ENCODE measurements at regions not wholly inside any gene's neighbourhood (a gene's known extent, or its start where the extent isn't known, plus 50 kb on each side); places are given as distances from the start of the nearest gene placed in this dataset.

DNA sequence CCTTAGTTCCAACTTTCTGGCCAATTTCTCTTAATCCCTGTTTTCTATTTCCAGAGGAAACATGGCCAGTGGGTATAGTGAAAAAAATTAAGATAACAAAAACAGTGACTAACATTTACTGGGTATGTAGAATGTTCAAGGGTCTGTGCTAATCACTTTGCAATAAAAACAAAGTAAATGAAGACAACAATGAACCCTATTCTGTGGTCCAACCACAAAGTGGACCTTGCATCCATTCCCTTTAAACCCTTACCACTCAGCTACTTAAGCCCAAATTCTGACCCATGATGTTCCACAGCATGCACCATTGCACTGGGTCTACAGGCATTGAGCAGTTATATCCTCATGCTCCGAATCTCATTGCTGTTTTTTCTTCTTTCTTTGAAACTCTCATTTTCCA lies 179.9 kb upstream of the PRKCQ start:
- H3K36me3 ChIP-seq (ENCODE audit: control insufficient read depth, insufficient read depth, low read length), result no peaks in the 10 kb centered on the region
- no peaks in the 10 kb centered on the region for H3K36me3 Mint-ChIP-seq (ENCODE audit: low read depth)
- H3K27me3 ChIP-seq (ENCODE audit: control insufficient read depth, insufficient read depth, low read length, poor library complexity, severe bottlenecking), result no peaks in the 10 kb centered on the region
- no peak overlapping the region for H3K27ac ChIP-seq (ENCODE audit: low read depth, low read length)
- H3K27me3 Mint-ChIP-seq (ENCODE audit: insufficient read depth), result peaks cover 22% of the 10 kb centered on the region
- no peak for DNase-seq
- no peak overlapping the region for H3K27ac Mint-ChIP-seq
- H3K9me3 Mint-ChIP-seq, result peaks cover 11% of the 10 kb centered on the region
- no peaks in the 10 kb centered on the region for H3K4me1 ChIP-seq (ENCODE audit: control insufficient read depth, insufficient read depth, low read length)
- no peak overlapping the region for H3K4me3 Mint-ChIP-seq
- 92% methylated on average over 1 of the region's 1 CpG; no CpG with 5 or more reads in 1 of the 2 experiments for WGBS, 2 experiments (ENCODE audit: insufficient coverage in 1 of 2, insufficient read length in 1 of 2)
- no peak overlapping the region for H3K4me3 ChIP-seq (ENCODE audit: low read length)
- peaks cover 19% of the 10 kb centered on the region for H3K4me1 Mint-ChIP-seq
- H3K9me3 ChIP-seq (ENCODE audit: control insufficient read depth, low read length), result peaks cover 8% of the 10 kb centered on the region
- TF ChIP-seq, protein P1, sequence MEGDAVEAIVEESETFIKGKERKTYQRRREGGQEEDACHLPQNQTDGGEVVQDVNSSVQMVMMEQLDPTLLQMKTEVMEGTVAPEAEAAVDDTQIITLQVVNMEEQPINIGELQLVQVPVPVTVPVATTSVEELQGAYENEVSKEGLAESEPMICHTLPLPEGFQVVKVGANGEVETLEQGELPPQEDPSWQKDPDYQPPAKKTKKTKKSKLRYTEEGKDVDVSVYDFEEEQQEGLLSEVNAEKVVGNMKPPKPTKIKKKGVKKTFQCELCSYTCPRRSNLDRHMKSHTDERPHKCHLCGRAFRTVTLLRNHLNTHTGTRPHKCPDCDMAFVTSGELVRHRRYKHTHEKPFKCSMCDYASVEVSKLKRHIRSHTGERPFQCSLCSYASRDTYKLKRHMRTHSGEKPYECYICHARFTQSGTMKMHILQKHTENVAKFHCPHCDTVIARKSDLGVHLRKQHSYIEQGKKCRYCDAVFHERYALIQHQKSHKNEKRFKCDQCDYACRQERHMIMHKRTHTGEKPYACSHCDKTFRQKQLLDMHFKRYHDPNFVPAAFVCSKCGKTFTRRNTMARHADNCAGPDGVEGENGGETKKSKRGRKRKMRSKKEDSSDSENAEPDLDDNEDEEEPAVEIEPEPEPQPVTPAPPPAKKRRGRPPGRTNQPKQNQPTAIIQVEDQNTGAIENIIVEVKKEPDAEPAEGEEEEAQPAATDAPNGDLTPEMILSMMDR (conservative IDR thresholded peaks at IDR 0.05), result no peak
- no peak overlapping the region for H3K9ac ChIP-seq (ENCODE audit: extremely low read depth, low read length, poor library complexity, severe bottlenecking)

DNA sequence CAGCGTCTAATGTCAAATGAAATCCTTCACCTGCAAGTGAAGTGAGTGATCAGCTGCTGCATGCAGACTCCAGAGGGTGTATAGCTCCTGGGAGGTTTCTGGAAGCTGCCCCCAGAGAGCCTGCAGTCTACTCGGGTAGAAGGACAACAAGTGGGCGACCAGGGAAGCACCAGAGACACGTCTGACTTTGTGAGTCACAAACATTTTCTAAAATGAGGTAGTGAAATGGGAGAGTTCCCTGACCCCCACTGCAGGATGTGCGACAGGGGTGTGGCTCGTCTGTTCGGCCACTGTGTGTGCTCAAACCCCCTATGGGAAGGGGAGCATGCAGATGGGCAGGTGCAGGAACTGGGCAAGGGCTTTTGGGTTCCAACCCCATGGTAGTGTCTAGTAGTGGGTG lies 177.1 kb upstream of the PRKCQ start:
- Histone ChIP-seq H3K4me1 (ENCODE audit: control insufficient read depth, insufficient read depth, low read length) (no peaks in the 10 kb centered on the region), H3K9ac (ENCODE audit: extremely low read depth, low read length, poor library complexity, severe bottlenecking) (no peak overlapping the region), H3K4me3 (ENCODE audit: low read length) (no peak overlapping the region), H3K27me3 (ENCODE audit: control insufficient read depth, insufficient read depth, low read length, poor library complexity, severe bottlenecking) (no peaks in the 10 kb centered on the region), H3K36me3 (ENCODE audit: control insufficient read depth, insufficient read depth, low read length) (no peaks in the 10 kb centered on the region), H3K27ac (ENCODE audit: low read depth, low read length) (no peak overlapping the region), H3K9me3 (ENCODE audit: control insufficient read depth, low read length) (peaks cover 8% of the 10 kb centered on the region)
- Mint-ChIP-seq H3K4me3 (no peak overlapping the region), H3K4me1 (peaks cover 15% of the 10 kb centered on the region), H3K9me3 (peaks cover 11% of the 10 kb centered on the region), H3K27me3 (ENCODE audit: insufficient read depth) (peaks cover 21% of the 10 kb centered on the region), H3K27ac (no peak overlapping the region), H3K36me3 (ENCODE audit: low read depth) (no peaks in the 10 kb centered on the region)
- no peak for DNase-seq
- TF ChIP-seq, protein P1 (conservative IDR thresholded peaks at IDR 0.05), result no peak
- WGBS, 2 experiments (ENCODE audit: insufficient coverage in 1 of 2, insufficient read length in 1 of 2), result 82 to 94% methylated on average over 5 to 7 of the region's 7 CpGs

DNA sequence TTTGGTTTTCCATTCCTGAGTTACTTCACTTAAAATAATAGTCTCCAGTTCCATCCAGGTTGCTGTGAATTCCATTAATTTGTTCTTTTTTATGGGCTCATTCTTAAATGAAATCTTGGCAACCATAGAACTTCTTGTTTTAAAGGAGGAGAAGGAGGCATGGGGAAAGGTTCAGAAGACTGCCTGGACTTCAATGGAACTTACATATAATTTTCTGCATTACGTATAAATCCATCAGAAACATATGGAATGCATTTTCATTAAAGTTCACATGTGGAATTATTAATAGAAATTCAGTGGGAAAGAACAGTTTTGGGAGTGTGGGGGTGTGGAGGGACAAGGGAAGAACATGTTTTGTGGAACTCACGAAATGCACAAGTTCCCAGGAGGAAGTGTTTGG lies 176.6 kb upstream of the PRKCQ start:
- H3K27ac Mint-ChIP-seq, result no peak overlapping the region
- TF ChIP-seq, protein P1 (conservative IDR thresholded peaks at IDR 0.05), result no peak

More for the DNA sequence above, 176.6 kb upstream of the PRKCQ start:
- H3K36me3 ChIP-seq (ENCODE audit: control insufficient read depth, insufficient read depth, low read length), result no peaks in the 10 kb centered on the region
- peaks cover 8% of the 10 kb centered on the region for H3K9me3 ChIP-seq (ENCODE audit: control insufficient read depth, low read length)
- WGBS, 2 experiments (ENCODE audit: insufficient coverage in 1 of 2, insufficient read length in 1 of 2), result 67% methylated on average over 1 of the region's 2 CpGs; no CpG with 5 or more reads in 1 of the 2 experiments
- H3K27me3 ChIP-seq (ENCODE audit: control insufficient read depth, insufficient read depth, low read length, poor library complexity, severe bottlenecking), result no peaks in the 10 kb centered on the region
- no peak overlapping the region for H3K9ac ChIP-seq (ENCODE audit: extremely low read depth, low read length, poor library complexity, severe bottlenecking)
- H3K4me3 ChIP-seq (ENCODE audit: low read length), result no peak overlapping the region
- no peaks in the 10 kb centered on the region for H3K4me1 ChIP-seq (ENCODE audit: control insufficient read depth, insufficient read depth, low read length)
- peaks cover 15% of the 10 kb centered on the region for H3K4me1 Mint-ChIP-seq
- H3K27ac ChIP-seq (ENCODE audit: low read depth, low read length), result no peak overlapping the region
- no peak for DNase-seq
- no peak overlapping the region for H3K4me3 Mint-ChIP-seq
- no peaks in the 10 kb centered on the region for H3K36me3 Mint-ChIP-seq (ENCODE audit: low read depth)
- H3K9me3 Mint-ChIP-seq, result peaks cover 11% of the 10 kb centered on the region
- H3K27me3 Mint-ChIP-seq (ENCODE audit: insufficient read depth), result peaks cover 21% of the 10 kb centered on the region

All from endodermal cell (in vitro differentiated cells).